ENCODE measurements at regions not wholly inside any gene's neighbourhood (a gene's known extent, or its start where the extent isn't known, plus 50 kb on each side); places are given as distances from the start of the nearest gene placed in this dataset.

DNA sequence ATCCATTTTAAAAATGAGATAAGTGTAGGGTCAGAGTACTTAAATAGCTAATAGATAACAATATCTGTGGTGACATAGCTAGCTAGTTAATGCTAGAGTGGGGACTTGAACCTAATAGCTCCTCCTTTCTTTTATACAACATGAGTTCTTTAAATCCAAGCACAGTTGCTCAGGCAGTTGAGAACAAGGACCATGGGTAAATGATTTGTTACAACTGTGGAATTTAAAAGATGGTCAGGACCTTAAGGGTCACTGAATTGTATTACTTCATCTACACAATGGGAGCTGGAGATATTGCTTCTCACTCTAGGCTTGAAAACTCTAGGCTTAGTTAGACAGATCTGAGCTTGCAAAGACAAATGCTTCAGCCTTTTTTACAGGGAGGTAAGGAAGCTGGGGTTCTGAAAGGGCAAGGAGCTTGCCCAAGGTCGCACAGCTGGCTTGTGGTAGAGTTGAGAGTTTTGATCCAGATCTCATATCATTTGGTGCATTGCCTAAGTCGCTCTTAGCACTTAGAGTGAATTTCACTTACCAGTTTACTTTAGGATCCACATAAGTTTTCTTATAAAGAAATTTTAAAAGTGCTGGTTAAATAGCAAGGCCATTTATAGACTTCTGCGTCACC lies 90.2 kb downstream of the EDEM1 start:
- DNase-seq = no peak
- H3K36me3 ChIP-seq (replicated peaks) = no peaks in the 10 kb centered on the region
- H3K27me3 ChIP-seq (replicated peaks) = no peaks in the 10 kb centered on the region
- H3K4me3 ChIP-seq (ENCODE audit: low read depth, low read length) = no peak overlapping the region
- H3K27ac ChIP-seq = no peak overlapping the region
- TF ChIP-seq, protein P1, sequence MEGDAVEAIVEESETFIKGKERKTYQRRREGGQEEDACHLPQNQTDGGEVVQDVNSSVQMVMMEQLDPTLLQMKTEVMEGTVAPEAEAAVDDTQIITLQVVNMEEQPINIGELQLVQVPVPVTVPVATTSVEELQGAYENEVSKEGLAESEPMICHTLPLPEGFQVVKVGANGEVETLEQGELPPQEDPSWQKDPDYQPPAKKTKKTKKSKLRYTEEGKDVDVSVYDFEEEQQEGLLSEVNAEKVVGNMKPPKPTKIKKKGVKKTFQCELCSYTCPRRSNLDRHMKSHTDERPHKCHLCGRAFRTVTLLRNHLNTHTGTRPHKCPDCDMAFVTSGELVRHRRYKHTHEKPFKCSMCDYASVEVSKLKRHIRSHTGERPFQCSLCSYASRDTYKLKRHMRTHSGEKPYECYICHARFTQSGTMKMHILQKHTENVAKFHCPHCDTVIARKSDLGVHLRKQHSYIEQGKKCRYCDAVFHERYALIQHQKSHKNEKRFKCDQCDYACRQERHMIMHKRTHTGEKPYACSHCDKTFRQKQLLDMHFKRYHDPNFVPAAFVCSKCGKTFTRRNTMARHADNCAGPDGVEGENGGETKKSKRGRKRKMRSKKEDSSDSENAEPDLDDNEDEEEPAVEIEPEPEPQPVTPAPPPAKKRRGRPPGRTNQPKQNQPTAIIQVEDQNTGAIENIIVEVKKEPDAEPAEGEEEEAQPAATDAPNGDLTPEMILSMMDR (IDR thresholded peaks at IDR 0.05; ENCODE audit: low read depth, low read length, missing control alignments) = no peak
- in situ Hi-C loops (cut with HindIII; ENCODE audit: low pct_ligation_motif_present, low sequenced_read_pairs) = no loop called here

- DNase-seq = no peak
- TF ChIP-seq, protein P1 (IDR thresholded peaks at IDR 0.05; ENCODE audit: low read depth, low read length, missing control alignments) = no peak
- Histone ChIP-seq H3K27me3 (replicated peaks) (no peaks in the 10 kb centered on the region), H3K36me3 (replicated peaks) (no peaks in the 10 kb centered on the region), H3K4me3 (ENCODE audit: low read depth, low read length) (no peak overlapping the region), H3K27ac (no peak overlapping the region)
- in situ Hi-C loops (cut with HindIII; ENCODE audit: low pct_ligation_motif_present, low sequenced_read_pairs) = no loop called here
Observed at GRCh38 chr3:5278666-5279065, 91.2 kb downstream of the EDEM1 start.

GRCh38 chr3:5282703-5283102 lies 95.2 kb downstream of the EDEM1 start:
- Histone ChIP-seq H3K36me3 (replicated peaks) (no peaks in the 10 kb centered on the region), H3K27ac (no peak overlapping the region), H3K27me3 (replicated peaks) (no peaks in the 10 kb centered on the region), H3K4me3 (ENCODE audit: low read depth, low read length) (no peak overlapping the region)
- DNase-seq = no peak
- TF ChIP-seq, protein P1 (IDR thresholded peaks at IDR 0.05; ENCODE audit: low read depth, low read length, missing control alignments) = no peak
- in situ Hi-C loops (cut with HindIII; ENCODE audit: low pct_ligation_motif_present, low sequenced_read_pairs) = no loop called here

DNA sequence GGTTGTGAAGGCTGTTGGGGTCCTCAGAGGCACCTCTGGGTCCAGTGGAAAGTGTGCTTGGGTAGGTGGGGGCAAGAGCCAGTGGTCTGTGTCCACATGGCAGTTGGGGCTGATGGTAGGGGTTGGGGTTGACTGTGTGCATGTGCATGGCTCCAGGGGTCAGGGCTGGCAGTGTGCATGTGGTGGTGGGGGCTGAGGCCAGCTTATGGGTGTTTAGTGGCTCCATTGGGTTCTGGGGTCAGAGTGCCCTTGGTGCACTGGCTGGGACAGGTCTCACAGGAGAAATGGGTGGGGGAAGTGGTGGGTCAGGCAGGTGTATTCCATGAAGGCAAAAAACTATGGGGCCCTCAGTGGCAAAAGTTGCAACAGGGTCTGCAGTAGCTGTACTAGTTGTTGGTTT lies 97.9 kb downstream of the EDEM1 start:
- no peaks in the 10 kb centered on the region for H3K36me3 ChIP-seq (replicated peaks)
- no peak for DNase-seq
- no peak overlapping the region for H3K27ac ChIP-seq
- H3K27me3 ChIP-seq (replicated peaks) = no peaks in the 10 kb centered on the region
- no peak overlapping the region for H3K4me3 ChIP-seq (ENCODE audit: low read depth, low read length)
- in situ Hi-C loops (cut with HindIII; ENCODE audit: low pct_ligation_motif_present, low sequenced_read_pairs) = no loop called here
- TF ChIP-seq, protein P1 (IDR thresholded peaks at IDR 0.05; ENCODE audit: low read depth, low read length, missing control alignments) = no peak

DNA sequence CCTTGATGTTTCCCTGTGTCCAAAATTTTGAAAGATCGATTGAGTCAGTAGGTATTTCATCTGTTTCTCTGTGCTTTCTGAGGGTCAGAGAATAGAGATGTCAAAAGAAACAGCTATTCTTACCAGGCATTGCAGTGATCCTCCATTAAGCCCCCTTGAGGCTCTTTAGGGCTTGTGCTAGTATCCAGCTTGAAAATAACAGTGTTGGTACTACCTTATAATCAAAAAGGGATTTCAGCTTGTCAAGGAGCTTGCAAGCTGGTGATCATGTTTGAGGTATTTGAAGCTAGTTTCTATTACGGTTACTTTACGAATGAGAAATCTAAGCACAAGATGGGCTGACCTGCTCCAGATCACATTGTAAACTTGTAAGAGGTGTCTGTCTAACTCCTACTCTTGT lies 103.4 kb downstream of the EDEM1 start:
- in situ Hi-C loops (cut with HindIII; ENCODE audit: low pct_ligation_motif_present, low sequenced_read_pairs) = no loop called here
- TF ChIP-seq, protein P1 (IDR thresholded peaks at IDR 0.05; ENCODE audit: low read depth, low read length, missing control alignments) = no peak

GRCh38 chr3:5292512-5292911 lies 105.0 kb downstream of the EDEM1 start:
- TF ChIP-seq, protein P1 (IDR thresholded peaks at IDR 0.05; ENCODE audit: low read depth, low read length, missing control alignments) = no peak
- no peak for DNase-seq
- no peaks in the 10 kb centered on the region for H3K27me3 ChIP-seq (replicated peaks)
- H3K36me3 ChIP-seq (replicated peaks) = no peaks in the 10 kb centered on the region
- H3K4me3 ChIP-seq (ENCODE audit: low read depth, low read length) = no peak overlapping the region
- no peak overlapping the region for H3K27ac ChIP-seq
- in situ Hi-C loops (cut with HindIII; ENCODE audit: low pct_ligation_motif_present, low sequenced_read_pairs) = no loop called here

More for the DNA sequence above, 103.4 kb downstream of the EDEM1 start:
- Histone ChIP-seq H3K27ac (no peak overlapping the region), H3K4me3 (ENCODE audit: low read depth, low read length) (no peak overlapping the region), H3K36me3 (replicated peaks) (no peaks in the 10 kb centered on the region), H3K27me3 (replicated peaks) (no peaks in the 10 kb centered on the region)
- DNase-seq = no peak
